ENCODE measurements at regions not wholly inside any gene's neighbourhood (a gene's known extent, or its start where the extent isn't known, plus 50 kb on each side); places are given as distances from the start of the nearest gene placed in this dataset.

DNA sequence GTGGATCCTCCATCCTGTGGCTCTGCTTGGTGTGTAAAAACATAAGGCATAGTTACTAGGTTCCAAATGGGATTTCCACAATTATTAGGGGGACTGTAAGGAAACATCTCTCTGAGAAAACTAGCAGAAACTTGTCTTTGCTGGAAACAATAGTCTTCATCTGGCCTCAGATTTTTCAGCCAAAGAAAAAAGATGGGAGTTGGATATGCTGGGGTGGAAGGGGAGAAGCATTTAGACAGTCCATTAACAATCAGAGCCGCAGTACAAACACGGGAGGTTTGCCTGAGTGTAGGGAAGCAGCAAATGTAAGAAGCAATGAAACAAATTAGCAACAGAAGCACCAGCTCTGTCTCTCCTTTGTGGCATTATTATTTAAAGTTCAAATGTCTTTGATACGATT lies 402.7 kb upstream of the ZNF608 start:
- no peaks in the 10 kb centered on the region for H3K27me3 ChIP-seq (ENCODE audit: control insufficient read depth, insufficient read depth, low read length)
- H3K4me1 ChIP-seq (ENCODE audit: control insufficient read depth, insufficient read depth, low read length): peaks cover 10% of the 10 kb centered on the region
- H3K27ac ChIP-seq (ENCODE audit: low read depth, low read length): peak overlapping the region; percentile 17
- no peak overlapping the region for H3K4me3 ChIP-seq (ENCODE audit: low read depth, low read length)
- H3K36me3 ChIP-seq (ENCODE audit: control insufficient read depth, insufficient read depth, low read length): no peaks in the 10 kb centered on the region
- no peak for DNase-seq (ENCODE audit: low read depth in 4 of 6, low spot score in 6 of 6)
- no CpG with 5 or more reads among the region's 3 CpGs for WGBS (ENCODE audit: insufficient coverage)
- no peaks in the 10 kb centered on the region for H3K9me3 ChIP-seq (ENCODE audit: control insufficient read depth, insufficient read depth, low read length)

- Histone ChIP-seq H3K27ac (ENCODE audit: low read depth, low read length) (peak overlapping the region; percentile 17), H3K27me3 (ENCODE audit: control insufficient read depth, insufficient read depth, low read length) (no peaks in the 10 kb centered on the region), H3K9me3 (ENCODE audit: control insufficient read depth, insufficient read depth, low read length) (no peaks in the 10 kb centered on the region), H3K36me3 (ENCODE audit: control insufficient read depth, insufficient read depth, low read length) (no peaks in the 10 kb centered on the region), H3K4me3 (ENCODE audit: low read depth, low read length) (no peak overlapping the region), H3K4me1 (ENCODE audit: control insufficient read depth, insufficient read depth, low read length) (peaks cover 10% of the 10 kb centered on the region)
- peak in 1 of 6 donors; percentile 63 for DNase-seq (ENCODE audit: low read depth in 4 of 6, low spot score in 6 of 6)
- WGBS (ENCODE audit: insufficient coverage): 31% methylated on average over 3 of the region's 4 CpGs
Measured at GRCh38 chr5:125149527-125149926, 403.1 kb upstream of the ZNF608 start.

- DNase-seq (ENCODE audit: low read depth in 4 of 6, low spot score in 6 of 6): no peak
- Histone ChIP-seq H3K9me3 (ENCODE audit: control insufficient read depth, insufficient read depth, low read length) (no peaks in the 10 kb centered on the region), H3K4me3 (ENCODE audit: low read depth, low read length) (no peak overlapping the region), H3K4me1 (ENCODE audit: control insufficient read depth, insufficient read depth, low read length) (peaks cover 10% of the 10 kb centered on the region), H3K27ac (ENCODE audit: low read depth, low read length) (no peak overlapping the region), H3K27me3 (ENCODE audit: control insufficient read depth, insufficient read depth, low read length) (no peaks in the 10 kb centered on the region), H3K36me3 (ENCODE audit: control insufficient read depth, insufficient read depth, low read length) (no peaks in the 10 kb centered on the region)
- no CpG with 5 or more reads among the region's 3 CpGs for WGBS (ENCODE audit: insufficient coverage)
Measured at GRCh38 chr5:125150041-125150669, 403.7 kb upstream of the ZNF608 start.

GRCh38 chr5:125151150-125151900 lies 404.9 kb upstream of the ZNF608 start:
- WGBS (ENCODE audit: insufficient coverage): no CpG with 5 or more reads among the region's 4 CpGs
- no peaks in the 10 kb centered on the region for H3K36me3 ChIP-seq (ENCODE audit: control insufficient read depth, insufficient read depth, low read length)
- peaks cover 10% of the 10 kb centered on the region for H3K4me1 ChIP-seq (ENCODE audit: control insufficient read depth, insufficient read depth, low read length)
- H3K4me3 ChIP-seq (ENCODE audit: low read depth, low read length): no peak overlapping the region
- peak in 2 of 6 donors; percentile 59 to 62 for DNase-seq (ENCODE audit: low read depth in 4 of 6, low spot score in 6 of 6)
- no peaks in the 10 kb centered on the region for H3K27me3 ChIP-seq (ENCODE audit: control insufficient read depth, insufficient read depth, low read length)
- H3K9me3 ChIP-seq (ENCODE audit: control insufficient read depth, insufficient read depth, low read length): no peaks in the 10 kb centered on the region
- peak overlapping the region; percentile 78 for H3K27ac ChIP-seq (ENCODE audit: low read depth, low read length)

DNA sequence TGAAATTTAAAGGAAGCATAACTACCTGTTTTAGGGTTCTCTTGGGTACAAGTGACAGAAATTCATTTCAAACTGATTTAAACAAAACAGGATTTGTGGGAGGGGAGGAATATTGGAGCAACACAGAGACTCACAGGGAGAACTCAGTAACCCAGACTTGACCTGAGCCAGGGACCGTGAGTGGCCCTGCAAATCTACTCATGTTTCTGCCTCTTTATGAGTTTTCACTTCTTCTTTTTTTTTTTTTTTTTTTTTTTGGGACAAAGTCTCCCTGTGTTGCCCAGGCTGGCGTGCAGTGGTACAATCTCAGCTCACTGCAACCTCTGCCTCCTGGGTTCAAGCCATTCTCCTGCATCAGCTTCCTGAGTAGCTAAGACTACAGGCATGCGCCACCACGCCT lies 405.6 kb upstream of the ZNF608 start:
- H3K9me3 ChIP-seq (ENCODE audit: control insufficient read depth, insufficient read depth, low read length): no peaks in the 10 kb centered on the region
- H3K36me3 ChIP-seq (ENCODE audit: control insufficient read depth, insufficient read depth, low read length): no peaks in the 10 kb centered on the region
- DNase-seq (ENCODE audit: low read depth in 4 of 6, low spot score in 6 of 6): no peak
- no peak overlapping the region for H3K4me3 ChIP-seq (ENCODE audit: low read depth, low read length)
- 67% methylated on average over 1 of the region's 4 CpGs for WGBS (ENCODE audit: insufficient coverage)
- no peaks in the 10 kb centered on the region for H3K27me3 ChIP-seq (ENCODE audit: control insufficient read depth, insufficient read depth, low read length)
- H3K4me1 ChIP-seq (ENCODE audit: control insufficient read depth, insufficient read depth, low read length): peaks cover 10% of the 10 kb centered on the region
- peak overlapping the region; percentile 78 for H3K27ac ChIP-seq (ENCODE audit: low read depth, low read length)

DNA sequence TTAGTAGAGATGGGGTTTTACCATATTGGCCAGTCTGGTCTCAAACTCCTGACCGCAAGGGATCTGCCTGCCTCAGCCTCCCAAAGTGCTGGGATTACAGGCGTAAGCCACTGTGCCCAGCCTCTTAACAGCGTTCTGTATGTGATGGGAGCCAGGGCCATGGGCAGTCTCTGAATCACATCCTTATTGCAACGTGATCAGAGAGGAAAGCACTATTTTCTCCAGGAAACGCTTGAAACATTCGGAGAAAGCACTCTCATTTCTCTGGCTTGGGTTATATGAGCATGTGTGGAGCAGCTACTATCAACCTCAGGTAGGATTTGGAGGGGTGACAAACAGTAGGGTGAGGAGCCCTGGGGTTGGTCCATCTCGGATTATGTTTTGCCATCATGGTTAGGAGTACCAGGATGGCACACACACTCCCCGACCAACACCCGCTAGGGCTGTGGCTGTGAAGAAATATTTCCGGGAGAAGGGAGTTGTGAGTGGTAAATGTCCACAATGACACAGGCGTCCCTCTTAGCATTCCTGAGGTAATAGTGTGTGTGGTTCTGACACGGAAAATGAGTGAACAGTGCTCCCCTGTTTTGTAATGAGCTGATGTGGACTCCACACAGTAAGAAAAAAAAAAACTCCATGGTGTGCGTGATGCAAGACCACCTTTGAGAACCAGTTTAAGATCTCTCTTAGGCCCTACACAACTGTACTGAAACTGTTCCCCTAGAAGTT lies 406.2 kb upstream of the ZNF608 start:
- Histone ChIP-seq H3K4me3 (ENCODE audit: low read depth, low read length) (no peak overlapping the region), H3K36me3 (ENCODE audit: control insufficient read depth, insufficient read depth, low read length) (no peaks in the 10 kb centered on the region), H3K4me1 (ENCODE audit: control insufficient read depth, insufficient read depth, low read length) (peaks cover 10% of the 10 kb centered on the region), H3K27me3 (ENCODE audit: control insufficient read depth, insufficient read depth, low read length) (no peaks in the 10 kb centered on the region), H3K9me3 (ENCODE audit: control insufficient read depth, insufficient read depth, low read length) (no peaks in the 10 kb centered on the region), H3K27ac (ENCODE audit: low read depth, low read length) (no peak overlapping the region)
- no peak for DNase-seq (ENCODE audit: low read depth in 4 of 6, low spot score in 6 of 6)
- WGBS (ENCODE audit: insufficient coverage): 94% methylated on average over 10 of the region's 13 CpGs

- no peaks in the 10 kb centered on the region for H3K9me3 ChIP-seq (ENCODE audit: control insufficient read depth, insufficient read depth, low read length)
- no peak for DNase-seq (ENCODE audit: low read depth in 4 of 6, low spot score in 6 of 6)
- no peak overlapping the region for H3K4me3 ChIP-seq (ENCODE audit: low read depth, low read length)
- H3K27me3 ChIP-seq (ENCODE audit: control insufficient read depth, insufficient read depth, low read length): no peaks in the 10 kb centered on the region
- 50% methylated on average over 2 of the region's 6 CpGs for WGBS (ENCODE audit: insufficient coverage)
- no peak overlapping the region for H3K27ac ChIP-seq (ENCODE audit: low read depth, low read length)
- H3K36me3 ChIP-seq (ENCODE audit: control insufficient read depth, insufficient read depth, low read length): no peaks in the 10 kb centered on the region
- H3K4me1 ChIP-seq (ENCODE audit: control insufficient read depth, insufficient read depth, low read length): peaks cover 10% of the 10 kb centered on the region
Measured at GRCh38 chr5:125153231-125153630, 406.8 kb upstream of the ZNF608 start.

DNA sequence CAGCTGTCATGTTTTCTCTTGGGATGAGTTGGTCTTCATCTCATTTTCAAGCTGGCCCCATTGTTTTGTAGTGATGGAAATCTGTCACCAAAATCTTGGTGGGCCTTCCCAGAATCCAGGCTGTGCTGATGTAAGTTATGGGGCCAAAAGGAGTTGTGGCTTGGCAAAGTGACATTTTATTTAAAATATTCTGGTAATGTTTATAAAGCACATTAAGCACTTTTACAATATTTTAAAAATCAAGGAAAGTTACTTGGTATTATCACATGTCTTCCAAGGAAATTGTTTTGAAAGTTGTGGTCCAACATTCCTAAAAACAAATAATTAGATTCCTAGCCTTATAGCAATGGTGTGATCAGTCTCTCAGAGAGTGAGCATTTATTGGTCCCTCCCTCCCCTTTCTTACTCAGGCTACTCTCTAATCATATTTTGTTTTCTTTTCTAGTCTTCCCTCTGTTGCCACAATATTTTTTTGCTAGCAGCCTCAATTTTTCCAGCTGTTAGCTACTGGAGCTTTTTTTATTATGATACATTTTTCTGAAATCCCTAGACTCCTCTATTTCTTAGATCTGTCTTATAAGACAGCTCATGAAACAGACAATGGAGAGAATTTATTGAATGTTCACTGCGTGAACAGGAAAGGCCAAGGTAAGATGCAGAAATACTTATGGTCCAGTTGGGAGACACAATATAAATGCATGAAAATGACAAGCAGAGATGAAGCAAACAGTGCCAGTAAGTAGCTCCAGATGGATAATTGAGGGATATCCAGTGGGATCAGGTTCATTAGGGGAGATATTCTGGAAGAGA lies 408.1 kb upstream of the ZNF608 start:
- Histone ChIP-seq H3K4me3 (ENCODE audit: low read depth, low read length) (no peak overlapping the region), H3K27ac (ENCODE audit: low read depth, low read length) (no peak overlapping the region), H3K9me3 (ENCODE audit: control insufficient read depth, insufficient read depth, low read length) (no peaks in the 10 kb centered on the region), H3K27me3 (ENCODE audit: control insufficient read depth, insufficient read depth, low read length) (no peaks in the 10 kb centered on the region), H3K4me1 (ENCODE audit: control insufficient read depth, insufficient read depth, low read length) (peaks cover 10% of the 10 kb centered on the region), H3K36me3 (ENCODE audit: control insufficient read depth, insufficient read depth, low read length) (no peaks in the 10 kb centered on the region)
- DNase-seq (ENCODE audit: low read depth in 4 of 6, low spot score in 6 of 6): peak in 1 of 6 donors; percentile 35
- 0% methylated on average over 1 of the region's 1 CpG for WGBS (ENCODE audit: insufficient coverage)

DNA sequence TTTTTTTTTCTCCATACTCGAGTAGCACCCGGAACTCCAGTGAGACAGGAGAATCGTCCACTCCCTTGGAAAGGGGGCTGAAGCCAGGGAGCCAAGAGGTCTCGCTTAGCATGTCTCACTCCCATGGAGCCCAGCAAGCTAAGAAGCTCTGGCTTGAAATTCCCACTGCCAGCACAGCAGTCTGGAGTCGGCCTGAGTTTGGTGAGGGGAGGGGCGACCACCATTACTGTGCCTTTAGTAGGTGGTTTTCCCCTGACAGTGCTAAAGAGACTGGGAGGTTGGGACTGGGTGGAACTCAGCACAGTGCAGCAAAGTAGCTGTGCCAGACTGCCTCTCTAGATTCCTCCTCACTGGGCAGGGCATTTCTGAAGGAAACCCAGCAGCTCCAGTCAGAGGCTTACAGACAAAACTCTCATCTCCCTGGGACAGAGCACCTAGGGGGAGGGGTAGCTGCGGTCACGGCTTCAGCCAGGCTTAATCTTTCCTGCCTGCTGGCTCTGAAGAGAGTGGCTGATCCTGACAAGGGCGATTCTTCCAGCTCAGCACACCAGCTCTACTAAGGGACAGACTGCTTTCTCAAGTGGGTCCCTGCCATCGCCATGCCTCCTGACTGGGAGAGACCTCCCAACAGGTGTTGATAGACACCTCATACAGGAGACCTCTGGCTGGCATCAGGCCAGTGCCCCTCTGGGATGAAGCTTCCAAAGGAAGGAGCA lies 414.5 kb upstream of the ZNF608 start:
- Histone ChIP-seq H3K4me1 (ENCODE audit: control insufficient read depth, insufficient read depth, low read length) (peaks cover 4% of the 10 kb centered on the region), H3K27me3 (ENCODE audit: control insufficient read depth, insufficient read depth, low read length) (no peaks in the 10 kb centered on the region), H3K4me3 (ENCODE audit: low read depth, low read length) (no peak overlapping the region), H3K27ac (ENCODE audit: low read depth, low read length) (no peak overlapping the region), H3K36me3 (ENCODE audit: control insufficient read depth, insufficient read depth, low read length) (no peaks in the 10 kb centered on the region), H3K9me3 (ENCODE audit: control insufficient read depth, insufficient read depth, low read length) (peaks cover 5% of the 10 kb centered on the region)
- DNase-seq (ENCODE audit: low read depth in 4 of 6, low spot score in 6 of 6): no peak
- WGBS (ENCODE audit: insufficient coverage): 43% methylated on average over 10 of the region's 10 CpGs
